C4-2B (cell line): ENCODE measurements at regions not wholly inside any gene's neighbourhood (a gene's known extent, or its start where the extent isn't known, plus 50 kb on each side); places are given as distances from the start of the nearest gene placed in this dataset.

ENCODE experiments used
- H3K27ac ChIP-seq: fragments of 450-650 bp; 2 replicates; pipeline ENCODE4 v1.5.1; 2017
- ZFX ChIP-seq: fragments of 450-650 bp; IDR thresholded peaks from 2 replicates; pipeline ENCODE4 v1.6.1; 2017
- TF ChIP-seq, protein P1 (sequence below): fragments of 450-650 bp; conservative IDR thresholded peaks from 2 replicates; pipeline ENCODE4 v1.5.1; 2017; ENCODE audit warnings: mild to moderate bottlenecking

DNA sequence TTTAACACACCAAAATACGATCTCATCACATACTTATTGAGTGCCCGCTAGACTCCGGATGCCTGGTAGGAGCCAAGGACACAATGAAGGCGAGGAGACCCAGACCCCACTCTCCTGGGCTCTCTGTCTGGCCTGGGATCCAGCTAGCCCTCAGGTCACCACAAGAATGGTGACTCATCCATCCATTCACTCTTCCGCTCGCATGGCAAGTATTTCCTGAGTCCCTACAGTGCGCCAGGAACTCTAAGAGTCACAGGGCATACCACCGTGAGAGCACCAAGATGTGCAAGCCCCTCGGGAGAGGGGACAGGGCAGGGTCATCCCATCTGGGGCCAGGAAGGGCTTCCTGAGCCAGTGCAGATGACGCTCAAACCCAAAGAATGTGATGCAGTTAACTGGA lies 101.6 kb upstream of the PRR20G start:
- TF ChIP-seq ZFX: no peak
- TF ChIP-seq, protein P1, sequence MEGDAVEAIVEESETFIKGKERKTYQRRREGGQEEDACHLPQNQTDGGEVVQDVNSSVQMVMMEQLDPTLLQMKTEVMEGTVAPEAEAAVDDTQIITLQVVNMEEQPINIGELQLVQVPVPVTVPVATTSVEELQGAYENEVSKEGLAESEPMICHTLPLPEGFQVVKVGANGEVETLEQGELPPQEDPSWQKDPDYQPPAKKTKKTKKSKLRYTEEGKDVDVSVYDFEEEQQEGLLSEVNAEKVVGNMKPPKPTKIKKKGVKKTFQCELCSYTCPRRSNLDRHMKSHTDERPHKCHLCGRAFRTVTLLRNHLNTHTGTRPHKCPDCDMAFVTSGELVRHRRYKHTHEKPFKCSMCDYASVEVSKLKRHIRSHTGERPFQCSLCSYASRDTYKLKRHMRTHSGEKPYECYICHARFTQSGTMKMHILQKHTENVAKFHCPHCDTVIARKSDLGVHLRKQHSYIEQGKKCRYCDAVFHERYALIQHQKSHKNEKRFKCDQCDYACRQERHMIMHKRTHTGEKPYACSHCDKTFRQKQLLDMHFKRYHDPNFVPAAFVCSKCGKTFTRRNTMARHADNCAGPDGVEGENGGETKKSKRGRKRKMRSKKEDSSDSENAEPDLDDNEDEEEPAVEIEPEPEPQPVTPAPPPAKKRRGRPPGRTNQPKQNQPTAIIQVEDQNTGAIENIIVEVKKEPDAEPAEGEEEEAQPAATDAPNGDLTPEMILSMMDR: no peak

DNA sequence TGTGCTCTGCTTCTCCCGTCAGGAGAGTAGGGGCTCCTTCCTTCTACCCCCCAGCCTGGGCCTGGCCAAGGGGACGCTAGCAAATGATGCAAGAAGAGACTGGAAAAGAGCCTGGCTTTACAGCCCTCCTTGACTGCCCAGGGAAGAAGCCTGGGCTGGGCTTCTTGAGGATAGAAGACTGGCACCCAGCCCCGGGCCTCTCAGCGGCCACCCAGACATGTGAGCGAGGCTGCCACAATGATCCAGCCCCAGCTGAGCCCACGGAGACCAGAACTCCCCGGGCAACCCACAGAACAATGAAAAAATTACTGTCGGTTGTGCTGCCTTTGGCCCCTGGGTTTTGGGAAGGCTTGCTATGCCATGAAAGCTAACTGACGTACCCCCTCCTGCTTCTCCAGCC lies 100.6 kb upstream of the PRR20G start:
- TF ChIP-seq, protein P1: no peak
- no peak for TF ChIP-seq ZFX
- no peak overlapping the region for H3K27ac ChIP-seq

More for the DNA sequence above, 101.6 kb upstream of the PRR20G start:
- no peak overlapping the region for H3K27ac ChIP-seq

DNA sequence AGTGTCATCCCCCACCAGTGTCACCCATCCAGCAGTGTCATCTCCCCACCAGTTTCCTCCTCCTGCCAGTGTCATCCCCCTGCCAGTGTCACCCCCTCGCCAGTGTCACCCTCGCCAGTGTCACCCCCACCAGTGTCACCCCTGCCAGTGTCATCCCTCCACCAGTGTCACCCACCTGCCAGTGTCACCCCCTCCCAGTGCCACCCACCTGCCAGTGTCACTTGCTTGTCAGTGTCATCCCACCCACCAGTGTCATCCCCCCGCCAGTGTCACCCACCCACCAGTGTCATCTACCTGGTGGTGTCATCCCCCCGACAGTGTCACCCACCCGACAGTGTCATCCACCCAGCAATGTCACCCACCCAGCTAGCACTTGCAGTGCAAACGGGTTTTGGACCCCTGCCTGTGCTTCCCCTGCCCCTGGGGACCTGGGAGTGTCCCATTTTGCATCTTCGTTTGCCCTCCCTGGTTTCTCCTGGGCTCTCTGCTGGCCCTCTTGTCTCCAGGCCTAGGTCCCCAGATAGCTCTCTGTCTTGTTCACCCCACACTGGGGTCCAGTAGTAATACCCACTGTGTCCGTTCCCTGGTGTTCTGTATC lies 99.8 kb upstream of the PRR20G start:
- H3K27ac ChIP-seq: no peak overlapping the region
- TF ChIP-seq, protein P1: no peak
- no peak for TF ChIP-seq ZFX

DNA sequence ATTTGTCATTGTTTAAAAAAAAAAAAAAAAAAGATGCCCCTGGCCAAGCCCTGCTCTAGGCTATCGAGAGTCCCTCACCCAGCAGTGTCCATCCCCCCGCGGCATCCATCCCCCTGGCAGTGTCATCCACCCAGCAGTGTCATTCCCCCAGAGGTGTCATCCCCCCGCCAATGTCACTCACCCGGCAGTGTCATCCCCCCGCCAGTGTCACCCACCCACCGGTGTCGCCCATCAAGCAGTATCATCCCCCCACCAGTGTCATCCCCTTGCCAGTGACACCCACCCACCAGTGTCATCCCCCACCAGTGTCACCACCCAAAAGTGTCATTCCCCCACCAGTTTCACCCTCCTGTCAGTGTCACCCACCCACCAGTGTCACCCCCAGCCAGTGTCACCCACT lies 99.3 kb upstream of the PRR20G start:
- no peak overlapping the region for H3K27ac ChIP-seq
- TF ChIP-seq, protein P1: no peak
- no peak for TF ChIP-seq ZFX

DNA sequence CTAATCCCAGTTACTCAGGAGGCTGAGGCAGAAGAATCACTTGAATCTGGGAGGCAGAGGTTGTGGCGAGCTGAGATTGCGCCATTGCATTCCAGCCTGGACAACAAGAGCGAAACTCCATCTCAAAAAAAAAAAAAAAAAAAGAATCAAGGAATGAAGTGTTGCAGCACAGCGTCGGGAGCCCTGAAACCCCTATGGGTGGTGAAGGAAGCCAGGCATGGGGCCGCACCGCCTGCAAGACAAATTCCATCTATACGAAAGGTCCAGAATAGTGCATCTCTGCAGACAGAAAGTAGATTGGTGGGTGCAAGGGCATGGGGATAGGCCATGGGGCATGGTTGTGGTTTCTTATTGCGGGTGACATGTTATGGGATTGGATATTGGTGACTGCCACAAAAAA lies 98.6 kb upstream of the PRR20G start:
- TF ChIP-seq, protein P1: no peak
- no peak for TF ChIP-seq ZFX
- H3K27ac ChIP-seq: no peak overlapping the region

DNA sequence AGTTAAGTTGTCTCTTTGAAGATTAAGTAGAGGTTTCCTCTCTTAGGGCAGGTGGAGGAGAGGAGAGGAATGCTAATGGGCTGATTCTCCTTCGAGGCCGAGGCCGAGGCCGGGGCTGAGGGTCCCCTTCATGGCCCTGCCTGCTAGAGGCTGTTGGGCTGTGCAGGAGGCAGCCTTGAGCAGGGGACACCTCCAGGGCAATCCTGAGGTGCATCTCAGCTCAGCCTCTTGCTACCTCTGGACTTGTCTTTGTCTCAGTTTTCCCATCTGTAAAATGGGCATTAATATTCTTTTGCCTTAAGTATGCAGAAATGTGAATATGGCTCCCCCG lies 97.7 kb upstream of the PRR20G start:
- no peak overlapping the region for H3K27ac ChIP-seq
- TF ChIP-seq, protein P1: no peak
- no peak for TF ChIP-seq ZFX

DNA sequence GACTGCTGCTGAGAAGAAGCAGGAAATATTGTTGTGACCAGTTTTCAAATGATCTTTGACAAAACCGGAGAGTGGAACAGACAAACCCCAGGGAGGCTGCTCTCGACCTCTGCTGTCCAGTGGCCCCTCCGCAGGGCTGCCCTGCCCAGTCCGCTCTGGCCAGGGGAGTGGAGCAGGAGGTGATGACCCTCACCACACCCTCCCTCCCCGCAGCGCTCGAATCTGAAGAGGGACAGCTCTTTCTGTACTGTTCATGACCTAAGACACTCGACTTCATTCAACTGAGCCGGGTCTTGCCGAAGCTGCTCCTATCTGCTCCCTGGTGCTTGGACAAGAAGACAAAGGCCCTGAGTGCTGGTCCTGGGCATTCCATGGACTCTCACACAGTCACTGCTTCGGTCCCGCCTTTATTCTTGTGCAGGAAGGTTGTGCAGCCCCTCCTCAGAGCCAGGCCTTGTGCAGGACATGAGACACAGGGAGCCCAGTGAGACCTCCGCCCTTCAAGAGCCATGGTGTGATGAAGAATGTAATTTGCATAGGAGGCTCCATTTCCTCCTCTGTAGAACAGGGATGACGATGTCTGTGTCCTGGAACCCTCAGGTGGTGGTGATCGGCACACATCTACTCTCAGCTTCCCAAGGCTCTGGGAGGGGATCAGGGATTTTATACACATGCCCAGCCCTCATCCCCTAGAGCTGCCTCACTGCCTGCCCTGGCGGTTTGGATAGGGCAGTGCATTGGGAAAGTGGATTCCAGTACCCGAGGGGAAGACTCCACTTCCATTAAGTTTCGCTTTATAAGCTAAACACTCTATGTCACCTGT lies 97.1 kb upstream of the PRR20G start:
- TF ChIP-seq ZFX: no peak
- no peak overlapping the region for H3K27ac ChIP-seq

DNA sequence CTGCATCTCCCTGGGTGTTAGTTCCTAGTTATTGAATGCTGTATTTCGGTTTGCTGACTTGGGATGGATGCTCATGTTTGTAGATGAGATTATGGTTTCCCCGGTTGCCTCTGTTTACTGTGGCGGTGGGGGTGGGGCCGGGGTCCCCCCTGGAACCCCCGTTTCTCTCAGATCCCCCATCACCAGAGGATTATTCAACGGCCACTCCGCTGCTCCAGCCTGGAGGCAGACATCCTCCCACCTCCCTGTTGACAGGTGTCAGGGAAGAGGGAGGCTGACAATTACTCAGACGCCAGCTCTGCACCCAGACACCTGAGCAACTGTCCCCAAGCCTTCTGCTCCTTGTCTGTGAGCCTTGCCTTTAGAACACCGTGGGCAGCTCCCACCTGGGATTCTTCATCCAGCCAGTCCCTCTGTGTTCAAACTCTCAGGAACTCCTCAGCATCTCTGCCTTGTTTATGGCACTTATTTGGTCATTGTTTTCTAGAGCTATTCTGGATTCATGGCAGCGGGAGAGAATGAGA lies 95.9 kb upstream of the PRR20G start:
- TF ChIP-seq, protein P1: no peak
- TF ChIP-seq ZFX: no peak

More for the DNA sequence above, 95.9 kb upstream of the PRR20G start:
- H3K27ac ChIP-seq: no peak overlapping the region
